ENCODE measurements at regions not wholly inside any gene's neighbourhood (a gene's known extent, or its start where the extent isn't known, plus 50 kb on each side); places are given as distances from the start of the nearest gene placed in this dataset.

GRCh38 chr5:111582451-111582850 is 70.1 kb upstream of the STARD4 start:
- H3K4ac ChIP-seq (ENCODE audit: low read length) = no peak overlapping the region
- H4K8ac ChIP-seq (ENCODE audit: low read depth, low read length) = no peak overlapping the region
- H3K4me3 ChIP-seq (ENCODE audit: low read length in 2 of 2) = no peak overlapping the region
- no peak overlapping the region for H3K23ac ChIP-seq (ENCODE audit: low read depth, low read length, poor library complexity)
- no peak overlapping the region for H3K4me2 ChIP-seq (ENCODE audit: insufficient read depth, low read length, poor library complexity, severe bottlenecking)
- no peak overlapping the region for H2BK15ac ChIP-seq (ENCODE audit: low read length)
- H3K9me3 ChIP-seq (replicated peaks in 1 of 2; ENCODE audit: control insufficient read depth in 2 of 2, insufficient read depth in 1 of 2, low read depth in 1 of 2, low read length in 2 of 2) = no peaks in the 10 kb centered on the region
- H2BK120ac ChIP-seq (ENCODE audit: low read depth, low read length) = no peak overlapping the region
- DNase-seq (ENCODE audit: low spot score) = no peak
- no peak overlapping the region for H2AFZ ChIP-seq (ENCODE audit: low read length)
- H3K27me3 ChIP-seq (ENCODE audit: control insufficient read depth in 3 of 3, insufficient read depth in 3 of 3, low read depth in 1 of 3, low read length in 3 of 3) = no peaks in the 10 kb centered on the region
- no peaks in the 10 kb centered on the region for H3K36me3 ChIP-seq (replicated peaks in 1 of 2; ENCODE audit: control insufficient read depth in 2 of 2, insufficient read depth in 2 of 2, low read length in 2 of 2)
- no peak overlapping the region for H4K91ac ChIP-seq (ENCODE audit: low read depth, low read length, poor library complexity)
- no peak overlapping the region for H2AK5ac ChIP-seq (ENCODE audit: low read depth, low read length)
- WGBS, 2 donors (ENCODE audit: extremely low coverage in 2 of 2, insufficient read length in 2 of 2, insufficient replicate concordance in 1 of 2) = no CpG with 5 or more reads among the region's 1 CpG
- H3K9ac ChIP-seq (ENCODE audit: low read depth, low read length, poor library complexity) = no peak overlapping the region
- no peaks in the 10 kb centered on the region for H3K79me1 ChIP-seq (ENCODE audit: low read depth, low read length)
- no peak overlapping the region for H3K27ac ChIP-seq (replicated peaks; ENCODE audit: low read length)
- no peak overlapping the region for H2BK5ac ChIP-seq (ENCODE audit: low read length)
- no peak overlapping the region for H3K18ac ChIP-seq (ENCODE audit: low read length)
- H3K4me1 ChIP-seq (ENCODE audit: control insufficient read depth in 2 of 2, insufficient read depth in 1 of 2, low read depth in 1 of 2, low read length in 2 of 2) = no peaks in the 10 kb centered on the region
- H3K14ac ChIP-seq (ENCODE audit: low read length) = no peak overlapping the region
- H2BK12ac ChIP-seq (ENCODE audit: low read length) = no peak overlapping the region

DNA sequence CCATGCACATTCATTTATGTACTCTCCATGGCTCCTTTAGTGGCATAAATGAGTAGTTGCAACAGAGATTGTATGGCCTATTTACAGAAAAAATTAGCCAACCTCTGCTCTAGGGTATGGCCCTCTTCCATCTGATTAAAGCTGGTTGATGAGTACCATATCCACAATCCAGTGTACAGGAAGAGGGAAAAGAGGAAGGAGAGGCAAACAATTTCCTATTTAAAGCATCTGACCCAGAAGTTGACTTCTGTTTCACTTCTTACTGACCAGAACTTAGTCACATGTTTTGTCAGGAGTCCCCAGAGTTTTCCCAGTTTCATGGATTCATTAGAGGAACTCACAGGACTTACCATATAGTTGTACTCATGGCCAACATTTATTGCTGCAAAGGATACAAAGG is 68.6 kb upstream of the STARD4 start:
- no peaks in the 10 kb centered on the region for H3K9me3 ChIP-seq (replicated peaks in 1 of 2; ENCODE audit: control insufficient read depth in 2 of 2, insufficient read depth in 1 of 2, low read depth in 1 of 2, low read length in 2 of 2)
- H3K36me3 ChIP-seq (replicated peaks in 1 of 2; ENCODE audit: control insufficient read depth in 2 of 2, insufficient read depth in 2 of 2, low read length in 2 of 2) = no peaks in the 10 kb centered on the region
- H2AK5ac ChIP-seq (ENCODE audit: low read depth, low read length) = no peak overlapping the region
- no peak overlapping the region for H2AFZ ChIP-seq (ENCODE audit: low read length)
- H3K79me1 ChIP-seq (ENCODE audit: low read depth, low read length) = no peaks in the 10 kb centered on the region
- H4K8ac ChIP-seq (ENCODE audit: low read depth, low read length) = no peak overlapping the region
- no peak overlapping the region for H3K14ac ChIP-seq (ENCODE audit: low read length)
- H3K4me2 ChIP-seq (ENCODE audit: insufficient read depth, low read length, poor library complexity, severe bottlenecking) = no peak overlapping the region
- no peak for DNase-seq (ENCODE audit: low spot score)
- H3K27ac ChIP-seq (replicated peaks; ENCODE audit: low read length) = no peak overlapping the region
- no peak overlapping the region for H2BK5ac ChIP-seq (ENCODE audit: low read length)
- no peaks in the 10 kb centered on the region for H3K27me3 ChIP-seq (ENCODE audit: control insufficient read depth in 3 of 3, insufficient read depth in 3 of 3, low read depth in 1 of 3, low read length in 3 of 3)
- no peak overlapping the region for H3K4me3 ChIP-seq (ENCODE audit: low read length in 2 of 2)
- H2BK120ac ChIP-seq (ENCODE audit: low read depth, low read length) = no peak overlapping the region
- no peak overlapping the region for H2BK12ac ChIP-seq (ENCODE audit: low read length)
- H3K4ac ChIP-seq (ENCODE audit: low read length) = no peak overlapping the region
- no peaks in the 10 kb centered on the region for H3K4me1 ChIP-seq (ENCODE audit: control insufficient read depth in 2 of 2, insufficient read depth in 1 of 2, low read depth in 1 of 2, low read length in 2 of 2)
- H3K9ac ChIP-seq (ENCODE audit: low read depth, low read length, poor library complexity) = no peak overlapping the region
- no peak overlapping the region for H2BK15ac ChIP-seq (ENCODE audit: low read length)
- no peak overlapping the region for H3K23ac ChIP-seq (ENCODE audit: low read depth, low read length, poor library complexity)
- H4K91ac ChIP-seq (ENCODE audit: low read depth, low read length, poor library complexity) = no peak overlapping the region
- no peak overlapping the region for H3K18ac ChIP-seq (ENCODE audit: low read length)

DNA sequence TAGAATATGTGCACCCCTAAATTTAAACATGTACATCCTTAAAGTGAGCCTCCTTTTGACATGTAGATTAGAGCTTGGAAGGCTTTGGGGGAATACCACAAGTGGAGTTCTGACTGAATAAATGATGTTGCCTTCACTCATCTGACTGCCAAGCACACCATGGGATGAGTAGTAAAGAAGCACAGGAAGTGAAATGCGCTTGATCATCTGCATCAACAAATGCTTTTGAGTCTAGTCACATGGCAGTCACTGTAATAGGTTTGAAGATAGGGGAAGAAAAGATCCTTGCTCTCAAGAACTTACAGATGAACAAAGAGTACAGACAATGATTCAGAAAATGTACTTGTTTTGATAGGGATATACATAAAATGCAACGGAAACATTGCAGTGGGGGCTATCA is 62.0 kb upstream of the STARD4 start:
- Histone ChIP-seq H3K18ac (ENCODE audit: low read length) (no peak overlapping the region), H2AK5ac (ENCODE audit: low read depth, low read length) (no peak overlapping the region), H3K4me3 (ENCODE audit: low read length in 2 of 2) (no peak overlapping the region), H3K4me2 (ENCODE audit: insufficient read depth, low read length, poor library complexity, severe bottlenecking) (no peak overlapping the region), H2BK12ac (ENCODE audit: low read length) (no peak overlapping the region), H3K14ac (ENCODE audit: low read length) (no peak overlapping the region), H3K23ac (ENCODE audit: low read depth, low read length, poor library complexity) (no peak overlapping the region), H2BK15ac (ENCODE audit: low read length) (no peak overlapping the region), H2BK120ac (ENCODE audit: low read depth, low read length) (no peak overlapping the region), H3K9me3 (replicated peaks in 1 of 2; ENCODE audit: control insufficient read depth in 2 of 2, insufficient read depth in 1 of 2, low read depth in 1 of 2, low read length in 2 of 2) (no peaks in the 10 kb centered on the region), H3K27ac (replicated peaks; ENCODE audit: low read length) (no peak overlapping the region), H3K4ac (ENCODE audit: low read length) (no peak overlapping the region), H4K8ac (ENCODE audit: low read depth, low read length) (no peak overlapping the region), H3K36me3 (replicated peaks in 1 of 2; ENCODE audit: control insufficient read depth in 2 of 2, insufficient read depth in 2 of 2, low read length in 2 of 2) (no peaks in the 10 kb centered on the region), H4K91ac (ENCODE audit: low read depth, low read length, poor library complexity) (no peak overlapping the region), H3K9ac (ENCODE audit: low read depth, low read length, poor library complexity) (no peak overlapping the region), H2BK5ac (ENCODE audit: low read length) (no peak overlapping the region), H3K27me3 (ENCODE audit: control insufficient read depth in 3 of 3, insufficient read depth in 3 of 3, low read depth in 1 of 3, low read length in 3 of 3) (no peaks in the 10 kb centered on the region), H3K79me1 (ENCODE audit: low read depth, low read length) (no peaks in the 10 kb centered on the region), H2AFZ (ENCODE audit: low read length) (no peak overlapping the region), H3K4me1 (ENCODE audit: control insufficient read depth in 2 of 2, insufficient read depth in 1 of 2, low read depth in 1 of 2, low read length in 2 of 2) (no peaks in the 10 kb centered on the region)
- no CpG with 5 or more reads among the region's 2 CpGs for WGBS, 2 donors (ENCODE audit: extremely low coverage in 2 of 2, insufficient read length in 2 of 2, insufficient replicate concordance in 1 of 2)
- DNase-seq (ENCODE audit: low spot score) = no peak

- DNase-seq (ENCODE audit: low spot score) = no peak
- H3K4me3 ChIP-seq (ENCODE audit: low read length in 2 of 2) = no peak overlapping the region
- no peak overlapping the region for H2BK5ac ChIP-seq (ENCODE audit: low read length)
- H3K4ac ChIP-seq (ENCODE audit: low read length) = no peak overlapping the region
- H3K27me3 ChIP-seq (ENCODE audit: control insufficient read depth in 3 of 3, insufficient read depth in 3 of 3, low read depth in 1 of 3, low read length in 3 of 3) = no peaks in the 10 kb centered on the region
- H3K27ac ChIP-seq (replicated peaks; ENCODE audit: low read length) = no peak overlapping the region
- no peak overlapping the region for H3K9ac ChIP-seq (ENCODE audit: low read depth, low read length, poor library complexity)
- no peak overlapping the region for H4K8ac ChIP-seq (ENCODE audit: low read depth, low read length)
- H3K4me1 ChIP-seq (ENCODE audit: control insufficient read depth in 2 of 2, insufficient read depth in 1 of 2, low read depth in 1 of 2, low read length in 2 of 2) = no peaks in the 10 kb centered on the region
- H3K9me3 ChIP-seq (replicated peaks in 1 of 2; ENCODE audit: control insufficient read depth in 2 of 2, insufficient read depth in 1 of 2, low read depth in 1 of 2, low read length in 2 of 2) = no peaks in the 10 kb centered on the region
- no peak overlapping the region for H2AFZ ChIP-seq (ENCODE audit: low read length)
- H3K18ac ChIP-seq (ENCODE audit: low read length) = no peak overlapping the region
- no CpG with 5 or more reads among the region's 5 CpGs for WGBS, 2 donors (ENCODE audit: extremely low coverage in 2 of 2, insufficient read length in 2 of 2, insufficient replicate concordance in 1 of 2)
- no peak overlapping the region for H2AK5ac ChIP-seq (ENCODE audit: low read depth, low read length)
- H2BK12ac ChIP-seq (ENCODE audit: low read length) = no peak overlapping the region
- no peak overlapping the region for H3K14ac ChIP-seq (ENCODE audit: low read length)
- no peak overlapping the region for H2BK120ac ChIP-seq (ENCODE audit: low read depth, low read length)
- H3K23ac ChIP-seq (ENCODE audit: low read depth, low read length, poor library complexity) = no peak overlapping the region
- H2BK15ac ChIP-seq (ENCODE audit: low read length) = no peak overlapping the region
- H4K91ac ChIP-seq (ENCODE audit: low read depth, low read length, poor library complexity) = no peak overlapping the region
- H3K4me2 ChIP-seq (ENCODE audit: insufficient read depth, low read length, poor library complexity, severe bottlenecking) = no peak overlapping the region
- no peaks in the 10 kb centered on the region for H3K36me3 ChIP-seq (replicated peaks in 1 of 2; ENCODE audit: control insufficient read depth in 2 of 2, insufficient read depth in 2 of 2, low read length in 2 of 2)
- no peaks in the 10 kb centered on the region for H3K79me1 ChIP-seq (ENCODE audit: low read depth, low read length)
These were observed 60.2 kb upstream of the STARD4 start for GRCh38 chr5:111572561-111572960.
